Fibroblast of skin of scalp (primary cell): ENCODE measurements at regions not wholly inside any gene's neighbourhood (a gene's known extent, or its start where the extent isn't known, plus 50 kb on each side); places are given as distances from the start of the nearest gene placed in this dataset.

ENCODE experiments used
- DNase-seq: peaks from one replicate; pipeline ENCODE4 v3.0.0-alpha.2; 2013

- no peak for DNase-seq
These were observed 51.1 kb upstream of the GRIK3 start for GRCh38 chr1:37085393-37085792.

- DNase-seq: no peak
These were observed 55.4 kb upstream of the GRIK3 start for GRCh38 chr1:37089750-37090149.

- no peak for DNase-seq
These were observed 56.4 kb upstream of the GRIK3 start for GRCh38 chr1:37090671-37091070.

DNA sequence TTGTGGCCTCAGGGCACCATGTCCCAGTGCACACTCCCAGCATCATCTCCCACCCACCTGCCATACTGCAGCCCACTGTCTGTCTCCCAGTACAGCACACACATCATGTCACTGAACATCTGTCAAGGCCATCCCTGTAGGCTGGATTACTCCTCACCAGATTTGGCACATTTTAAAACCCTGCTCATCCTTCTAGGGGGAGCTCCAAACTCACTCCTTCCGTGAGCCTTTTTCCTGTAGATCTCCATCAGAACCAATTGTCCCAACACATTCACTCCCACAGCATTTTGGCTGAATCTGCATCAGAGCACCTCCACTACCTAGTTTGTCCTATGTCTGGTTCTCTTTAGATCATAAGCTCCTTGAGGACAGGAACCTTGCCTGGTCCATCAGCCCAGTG lies 58.6 kb upstream of the GRIK3 start:
- DNase-seq: no peak

- DNase-seq: no peak
These were observed 60.0 kb upstream of the GRIK3 start for GRCh38 chr1:37094302-37094701.

- no peak for DNase-seq
These were observed 62.2 kb upstream of the GRIK3 start for GRCh38 chr1:37096523-37096922.

DNA sequence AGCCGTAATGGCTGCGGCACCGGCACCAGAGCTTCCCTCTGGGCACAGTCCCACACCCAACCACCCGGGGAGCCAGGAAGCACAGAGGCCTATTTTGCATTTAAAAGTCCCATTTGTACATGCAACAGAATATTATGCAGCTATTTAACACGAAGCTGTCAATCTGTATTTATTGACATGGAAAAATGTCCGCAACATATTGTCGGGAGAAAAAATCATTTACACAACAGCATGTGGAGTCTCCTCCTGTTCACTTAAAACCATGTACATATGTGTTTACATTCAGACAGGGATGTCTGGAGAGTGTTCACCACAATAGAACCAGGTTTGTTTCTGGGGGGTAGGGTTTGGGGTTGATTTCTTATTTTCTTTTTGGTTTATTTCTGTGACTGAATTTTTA lies 63.4 kb upstream of the GRIK3 start:
- DNase-seq: no peak

DNA sequence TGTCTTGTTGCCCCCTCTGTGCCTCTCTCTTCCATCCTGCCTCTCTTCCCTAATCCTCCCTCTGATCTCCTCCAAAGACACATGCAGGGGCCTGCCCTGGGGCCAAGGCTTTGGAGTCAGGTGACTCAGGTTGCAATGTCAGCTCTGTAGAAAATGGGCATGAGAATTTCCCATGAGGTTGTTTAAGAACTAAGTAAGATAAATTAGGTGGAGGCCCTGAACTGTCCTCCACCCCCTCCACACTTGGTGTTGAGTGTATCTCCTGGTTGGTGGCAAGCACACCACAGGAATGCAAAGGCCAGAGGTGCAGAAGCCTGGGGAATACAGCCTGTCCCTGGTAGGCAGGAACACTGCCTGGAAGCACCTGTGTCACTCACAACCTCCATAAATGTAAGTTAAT lies 63.9 kb upstream of the GRIK3 start:
- no peak for DNase-seq

GRCh38 chr1:37100310-37100709 lies 66.0 kb upstream of the GRIK3 start:
- DNase-seq: no peak

DNA sequence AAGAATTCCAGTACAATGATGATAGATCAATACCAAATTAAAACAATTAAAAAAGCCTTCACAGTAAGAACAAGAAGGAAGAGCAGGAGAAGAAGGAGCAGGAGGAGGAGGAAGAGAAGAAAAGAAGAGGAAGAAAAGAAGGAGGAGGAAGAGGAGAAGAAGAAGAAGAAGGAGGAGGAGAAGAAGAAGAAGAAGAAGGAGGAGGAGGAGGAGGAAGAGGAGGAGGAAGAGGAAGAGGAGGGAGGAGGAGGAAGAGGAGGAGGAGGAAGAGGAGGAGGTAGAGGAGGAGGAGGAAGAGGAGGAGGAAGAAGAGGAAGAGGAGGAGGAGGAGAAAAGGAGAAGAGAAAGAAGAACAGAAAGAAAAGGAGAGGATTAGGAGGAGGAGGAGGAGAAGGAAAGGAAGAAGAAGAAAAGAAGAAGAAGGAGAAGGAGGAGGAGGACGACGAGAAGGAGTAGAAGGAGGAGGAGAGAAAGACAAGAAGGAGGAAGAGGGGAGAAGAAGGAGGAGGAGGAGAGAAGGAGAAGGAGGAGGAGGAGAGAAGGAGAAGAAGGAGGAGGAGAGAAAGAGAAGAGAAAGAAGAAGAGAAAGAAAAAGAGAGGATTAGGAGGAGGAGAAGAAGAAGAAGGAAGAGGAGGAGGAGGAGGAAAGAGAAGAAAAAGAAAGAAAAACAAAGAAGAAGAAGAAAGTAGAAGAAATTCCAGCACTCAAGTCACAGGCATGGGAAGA lies 68.5 kb upstream of the GRIK3 start:
- DNase-seq: no peak

GRCh38 chr1:37105911-37106310 lies 71.6 kb upstream of the GRIK3 start:
- no peak for DNase-seq

GRCh38 chr1:37107153-37107907 lies 73.0 kb upstream of the GRIK3 start:
- DNase-seq: no peak

GRCh38 chr1:37108596-37109188 lies 74.4 kb upstream of the GRIK3 start:
- no peak for DNase-seq

DNA sequence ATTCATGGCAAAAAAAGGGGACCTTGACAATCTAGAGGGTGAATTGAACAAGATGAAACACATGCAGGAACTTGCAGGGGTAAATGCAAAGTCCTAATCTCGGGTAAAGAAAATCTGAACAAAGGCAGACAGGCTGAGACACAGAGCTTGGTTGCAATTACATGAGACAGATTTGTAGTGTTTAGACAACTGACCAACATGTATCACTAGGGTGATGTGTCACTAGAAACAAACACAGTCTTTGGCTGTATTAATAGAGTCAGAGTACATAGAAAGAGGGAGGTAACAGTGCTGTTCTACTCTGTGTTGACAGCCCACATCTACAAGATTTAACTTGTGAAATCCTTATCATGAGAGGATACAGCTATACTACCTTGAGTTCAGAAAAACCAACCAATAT lies 78.1 kb upstream of the GRIK3 start:
- DNase-seq: no peak

DNA sequence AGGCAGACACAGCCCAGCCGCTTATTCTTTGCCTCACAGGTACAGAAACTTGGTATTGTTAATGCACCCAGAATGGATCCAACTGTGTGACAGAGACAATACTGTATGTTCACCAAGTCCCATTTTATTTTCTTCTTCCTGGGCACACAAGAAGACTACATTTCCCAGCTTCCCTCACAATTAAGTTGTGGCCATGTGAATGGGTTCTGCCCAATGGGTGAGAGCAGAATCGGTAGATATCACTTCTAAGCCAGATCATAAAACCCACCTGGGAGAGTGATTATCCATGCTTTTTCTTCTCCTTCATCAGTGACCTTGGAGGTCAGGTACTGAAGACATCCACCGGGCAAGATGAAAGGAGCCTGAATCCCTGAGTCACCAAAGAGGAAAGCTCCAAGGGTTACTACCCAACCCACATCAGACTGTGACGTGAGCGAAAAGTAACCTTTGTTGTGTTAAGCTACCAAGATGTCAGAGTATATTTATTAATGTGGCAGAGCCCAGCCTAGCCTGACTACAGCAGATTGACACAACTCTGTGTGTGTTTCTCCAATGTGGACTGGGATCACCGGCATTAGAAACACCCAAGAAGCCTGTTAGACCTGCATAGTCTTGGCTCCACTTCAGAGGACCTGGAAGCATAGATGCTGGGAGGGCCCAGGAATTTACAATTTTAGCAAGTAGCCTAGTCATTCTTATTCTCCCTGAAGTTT lies 79.1 kb upstream of the GRIK3 start:
- no peak for DNase-seq

DNA sequence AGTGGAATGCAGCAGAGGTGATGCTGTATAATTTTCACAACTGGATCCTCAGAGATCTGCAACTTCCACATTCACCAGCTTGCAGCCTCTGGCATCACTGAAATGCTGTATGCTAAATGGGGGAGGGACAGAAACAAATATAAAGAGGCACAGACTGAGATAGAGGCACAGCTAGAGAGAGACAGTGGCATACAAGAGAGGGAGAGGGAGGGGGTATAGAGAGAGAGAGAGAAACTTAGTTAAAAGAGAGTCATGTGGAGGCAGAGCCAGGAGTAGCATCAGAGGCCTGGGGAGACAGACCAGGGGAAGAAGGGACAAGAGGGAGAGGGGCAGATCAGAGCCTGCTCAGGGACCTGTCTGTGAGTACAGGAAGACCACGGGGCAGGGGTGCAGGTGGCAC lies 84.5 kb upstream of the GRIK3 start:
- DNase-seq: no peak

DNA sequence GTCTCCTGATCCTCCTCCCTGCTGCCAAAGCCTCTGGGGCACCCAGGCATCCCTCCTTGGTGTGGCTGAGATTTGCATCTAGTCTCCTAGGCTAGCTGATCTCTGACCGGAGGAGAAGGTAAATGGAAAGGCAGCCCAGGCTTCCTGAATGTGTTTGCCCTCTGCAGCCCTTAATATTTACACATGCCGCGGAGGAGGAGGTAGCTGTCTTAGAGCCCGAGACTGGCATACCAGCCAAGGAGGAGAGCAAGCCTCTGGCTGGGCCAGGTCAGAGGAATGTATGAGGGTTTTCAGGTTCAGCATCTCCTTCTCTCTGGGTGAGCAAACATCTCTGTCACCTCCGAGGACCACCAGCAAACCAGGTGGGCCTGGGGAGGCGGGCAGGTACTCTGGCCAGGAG lies 86.0 kb upstream of the GRIK3 start:
- DNase-seq: no peak

DNA sequence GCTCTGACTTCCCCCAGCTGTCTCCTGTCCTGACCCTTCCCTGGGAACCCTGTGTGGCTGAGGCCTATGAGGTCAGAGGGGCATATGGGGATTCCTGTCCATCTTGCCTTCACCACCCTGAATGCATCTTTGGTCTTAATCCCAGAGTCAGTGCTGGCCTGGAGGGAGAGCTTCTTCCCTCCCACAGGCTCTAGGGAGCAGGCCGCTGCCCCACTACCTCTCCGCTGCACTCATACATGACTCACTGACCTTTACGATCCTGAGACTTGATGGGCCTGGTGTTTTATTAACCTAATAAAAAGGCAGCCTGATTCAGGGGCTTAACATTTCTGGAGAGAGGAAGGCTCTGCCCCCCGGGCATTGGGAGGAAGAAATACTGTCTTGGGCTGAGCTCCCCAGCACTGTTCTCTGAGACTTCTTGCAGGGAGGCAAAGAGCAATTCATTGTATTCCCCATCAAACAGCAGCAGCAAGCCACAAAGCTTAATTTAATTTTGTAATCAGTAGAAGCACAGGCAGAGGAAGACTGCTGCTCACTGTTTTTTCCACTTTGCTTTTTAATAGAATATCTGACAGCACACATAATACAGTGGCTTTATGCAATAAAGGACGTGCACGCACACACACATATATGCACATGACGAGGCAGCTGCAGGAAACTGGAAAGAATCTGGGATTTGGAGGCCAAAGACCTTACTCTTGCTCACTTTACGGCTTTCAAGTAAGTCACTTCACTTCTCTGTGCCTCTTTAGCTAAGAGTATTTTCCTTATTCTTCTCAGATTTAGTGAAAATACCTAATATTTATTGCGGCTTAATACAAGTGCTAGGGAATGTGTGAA lies 89.2 kb upstream of the GRIK3 start:
- DNase-seq: no peak

- no peak for DNase-seq
These were observed 90.2 kb upstream of the GRIK3 start for GRCh38 chr1:37124501-37124900.

DNA sequence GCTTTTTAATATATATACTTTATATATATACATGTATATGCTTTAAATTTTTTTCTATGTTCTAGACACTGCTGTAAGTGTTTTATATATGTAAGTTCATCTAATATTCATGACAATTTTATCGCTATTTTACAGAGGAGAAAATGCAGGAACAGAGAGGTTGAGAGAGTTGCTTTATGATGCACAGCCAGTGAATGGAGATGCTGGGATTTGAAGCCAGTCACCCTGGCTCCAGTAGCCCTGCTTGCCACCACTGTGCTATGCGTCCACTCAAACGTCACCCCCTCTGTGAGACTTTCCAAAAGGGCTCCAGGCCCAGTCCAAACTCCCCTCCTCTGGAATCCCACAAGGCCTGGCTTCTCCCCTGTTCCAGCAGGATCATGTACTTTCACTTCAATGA lies 91.0 kb upstream of the GRIK3 start:
- no peak for DNase-seq

DNA sequence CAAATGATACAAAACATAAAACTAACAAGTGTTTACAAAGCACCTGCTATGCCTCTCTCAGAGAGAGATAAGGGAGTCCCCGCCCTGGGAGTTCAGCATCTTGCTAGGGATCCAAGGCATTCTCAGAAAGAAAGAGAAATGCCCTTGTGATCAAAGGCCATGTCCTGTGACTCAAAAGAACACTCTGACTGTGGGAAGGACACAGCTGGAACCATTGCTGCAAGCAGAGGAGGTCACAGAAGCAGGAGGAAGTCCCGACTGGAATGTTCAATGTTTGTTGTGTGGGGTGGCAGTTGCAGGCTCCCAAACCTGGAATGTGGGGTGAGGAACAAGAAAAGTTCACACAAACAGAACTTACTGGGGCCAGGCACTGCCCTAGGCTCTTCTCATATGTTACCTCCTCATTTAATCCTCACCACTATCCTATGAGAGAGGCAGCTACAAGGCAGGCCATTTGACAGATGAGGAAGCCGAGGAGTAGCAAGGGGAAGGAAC lies 93.0 kb upstream of the GRIK3 start:
- DNase-seq: no peak

DNA sequence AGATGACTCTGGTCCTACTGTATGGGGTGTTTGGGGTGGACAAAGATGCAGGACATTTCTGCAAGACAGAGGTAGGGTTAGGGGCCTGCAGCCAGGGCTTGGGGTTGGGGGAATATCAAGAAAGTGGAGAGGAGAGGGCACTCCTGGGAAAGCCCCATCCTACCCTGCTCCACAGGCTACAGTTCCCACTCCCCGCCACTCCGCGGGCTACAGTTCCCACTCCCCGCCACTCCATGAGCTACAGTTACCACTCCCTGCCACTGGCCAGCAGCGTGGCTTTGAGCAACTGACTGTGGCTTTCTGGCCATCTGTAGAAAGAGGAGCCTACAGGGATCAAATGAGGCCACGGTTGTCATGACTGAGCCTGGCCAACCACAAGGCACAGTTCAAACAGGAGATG lies 93.8 kb upstream of the GRIK3 start:
- no peak for DNase-seq
